Keratinocyte (primary cell): ENCODE measurements at regions not wholly inside any gene's neighbourhood (a gene's known extent, or its start where the extent isn't known, plus 50 kb on each side); places are given as distances from the start of the nearest gene placed in this dataset.

Source experiments
- DNase-seq: peaks from one replicate; pipeline ENCODE4 v3.0.0-alpha.2; 2011; ENCODE audit warnings: low read depth, missing footprints, low spot score
- FAIRE-seq: peaks from 2 replicates; lab custom pipeline; 2011; peaks lifted over from hg19 to GRCh38; lab: Jason Lieb, UNC
- H2AFZ ChIP-seq: 2 replicates; pipeline ENCODE4 v1.6.0; 2012; ENCODE audit warnings: low read length, control low read depth, inconsistent platforms; ENCODE audit not compliant: control insufficient read depth
- H3K27ac ChIP-seq: 2 replicates; pipeline ENCODE4 v1.5.1; 2011; ENCODE audit warnings: low read length; ENCODE audit not compliant: control insufficient read depth, insufficient read depth
- H3K27me3 ChIP-seq: 3 replicates; pipeline ENCODE4 v1.6.0; 2011; ENCODE audit warnings: low read length; ENCODE audit not compliant: control insufficient read depth, insufficient read depth; ENCODE audit errors: extremely low read depth
- H3K36me3 ChIP-seq, 2 experiments: 2 replicates in 1 of 2; 3 replicates in 1 of 2; pipeline ENCODE4 v1.5.1; 2011; ENCODE audit warnings: low read length in 2 of 2, mild to moderate bottlenecking in 1 of 2; ENCODE audit not compliant: control insufficient read depth in 2 of 2, insufficient read depth in 2 of 2; ENCODE audit errors: extremely low read depth in 1 of 2
- H3K4me1 ChIP-seq: 3 replicates; pipeline ENCODE4 v1.5.1; 2011; ENCODE audit warnings: low read length; ENCODE audit not compliant: control insufficient read depth, insufficient read depth; ENCODE audit errors: extremely low read depth
- H3K4me2 ChIP-seq: 3 replicates; pipeline ENCODE4 v1.6.0; 2011; ENCODE audit warnings: low read depth, low read length; ENCODE audit not compliant: control insufficient read depth, insufficient read depth; ENCODE audit errors: extremely low read depth
- H3K4me3 ChIP-seq, 3 experiments: fragments of 200-600 bp in 1 of 3; sonication (generic) in 1 of 3; 2 replicates in 2 of 3; 3 replicates in 1 of 3; pipeline ENCODE4 v1.5.1; 2011 to 2016; ENCODE audit warnings: low read length in 3 of 3, mild to moderate bottlenecking in 3 of 3, control low read depth in 2 of 3, inconsistent platforms in 1 of 3, low read depth in 1 of 3, mixed read lengths in 1 of 3, mixed run types in 1 of 3, moderate library complexity in 1 of 3; ENCODE audit not compliant: control insufficient read depth in 2 of 3, insufficient read depth in 2 of 3; ENCODE audit errors: extremely low read depth in 1 of 3
- H3K79me2 ChIP-seq: 2 replicates; pipeline ENCODE4 v1.6.0; 2012; ENCODE audit warnings: low read length; ENCODE audit not compliant: control insufficient read depth, insufficient read depth
- H3K9ac ChIP-seq: 3 replicates; pipeline ENCODE4 v1.6.0; 2011; ENCODE audit warnings: low read length; ENCODE audit not compliant: control insufficient read depth, insufficient read depth; ENCODE audit errors: extremely low read depth
- H3K9me1 ChIP-seq: 3 replicates; pipeline ENCODE4 v1.6.0; 2011; ENCODE audit warnings: low read length; ENCODE audit not compliant: control insufficient read depth, insufficient read depth; ENCODE audit errors: extremely low read depth
- H3K9me3 ChIP-seq: 2 replicates; pipeline ENCODE4 v1.5.1; 2012; ENCODE audit warnings: low read depth, low read length; ENCODE audit not compliant: control insufficient read depth
- H4K20me1 ChIP-seq: 3 replicates; pipeline ENCODE4 v1.6.0; 2011; ENCODE audit warnings: low read length; ENCODE audit not compliant: control insufficient read depth, insufficient read depth; ENCODE audit errors: extremely low read depth
- EZH2 ChIP-seq: IDR thresholded peaks from one replicate; pipeline ENCODE4 v1.6.1; 2012; ENCODE audit warnings: inconsistent platforms, mild to moderate bottlenecking, low read length, moderate library complexity
- dilution Hi-C: fragments of 300-500 bp; cut with MboI; formaldehyde crosslinking; loops from one replicate; pipeline ENCODE4 v1.7.0; 2020; ENCODE audit warnings: low sequenced_read_pairs; ENCODE audit not compliant: extremely low pct_ligation_motif_present
- TF ChIP-seq, protein P1 (sequence below), 3 experiments: IDR thresholded peaks in 1 of 3; conservative IDR thresholded peaks in 1 of 3; optimal IDR thresholded peaks in 1 of 3; 2 replicates in 2 of 3; 3 replicates in 1 of 3; pipeline versions ENCODE3 to v1.5.1; 2011; ENCODE audit warnings: low read length in 3 of 3, mild to moderate bottlenecking in 3 of 3, moderate library complexity in 2 of 3, control low read depth in 1 of 3, inconsistent platforms in 1 of 3; ENCODE audit not compliant: insufficient read depth in 2 of 3; ENCODE audit errors: extremely low read depth in 1 of 3

GRCh38 chr1:238950784-238951183, 435.6 kb upstream of the CHRM3 start:
- FAIRE-seq (no peak), DNase-seq (no peak)
- no peaks in the 10 kb centered on the region for H3K79me2 ChIP-seq
- H3K4me2 ChIP-seq, result no peak overlapping the region
- H3K4me3 ChIP-seq, result no peak overlapping the region
- H3K36me3 ChIP-seq, result no peaks in the 10 kb centered on the region
- TF ChIP-seq EZH2, result no peak
- TF ChIP-seq, protein P1, sequence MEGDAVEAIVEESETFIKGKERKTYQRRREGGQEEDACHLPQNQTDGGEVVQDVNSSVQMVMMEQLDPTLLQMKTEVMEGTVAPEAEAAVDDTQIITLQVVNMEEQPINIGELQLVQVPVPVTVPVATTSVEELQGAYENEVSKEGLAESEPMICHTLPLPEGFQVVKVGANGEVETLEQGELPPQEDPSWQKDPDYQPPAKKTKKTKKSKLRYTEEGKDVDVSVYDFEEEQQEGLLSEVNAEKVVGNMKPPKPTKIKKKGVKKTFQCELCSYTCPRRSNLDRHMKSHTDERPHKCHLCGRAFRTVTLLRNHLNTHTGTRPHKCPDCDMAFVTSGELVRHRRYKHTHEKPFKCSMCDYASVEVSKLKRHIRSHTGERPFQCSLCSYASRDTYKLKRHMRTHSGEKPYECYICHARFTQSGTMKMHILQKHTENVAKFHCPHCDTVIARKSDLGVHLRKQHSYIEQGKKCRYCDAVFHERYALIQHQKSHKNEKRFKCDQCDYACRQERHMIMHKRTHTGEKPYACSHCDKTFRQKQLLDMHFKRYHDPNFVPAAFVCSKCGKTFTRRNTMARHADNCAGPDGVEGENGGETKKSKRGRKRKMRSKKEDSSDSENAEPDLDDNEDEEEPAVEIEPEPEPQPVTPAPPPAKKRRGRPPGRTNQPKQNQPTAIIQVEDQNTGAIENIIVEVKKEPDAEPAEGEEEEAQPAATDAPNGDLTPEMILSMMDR (optimal IDR thresholded peaks at IDR 0.05 in 1 of 3, IDR thresholded peaks at IDR 0.05 in 1 of 3, conservative IDR thresholded peaks at IDR 0.05 in 1 of 3; ENCODE audit: extremely low read depth in 1 of 3, insufficient read depth in 2 of 3, low read length in 3 of 3), result no peak
- no peak overlapping the region for H2AFZ ChIP-seq
- dilution Hi-C loops, result no loop called here
- no peaks in the 10 kb centered on the region for H3K9me1 ChIP-seq
- no peak overlapping the region for H3K27ac ChIP-seq
- H3K9me3 ChIP-seq, result no peaks in the 10 kb centered on the region
- H3K27me3 ChIP-seq, result no peaks in the 10 kb centered on the region
- H3K9ac ChIP-seq, result no peak overlapping the region
- no peaks in the 10 kb centered on the region for H3K4me1 ChIP-seq
- no peaks in the 10 kb centered on the region for H4K20me1 ChIP-seq

DNA sequence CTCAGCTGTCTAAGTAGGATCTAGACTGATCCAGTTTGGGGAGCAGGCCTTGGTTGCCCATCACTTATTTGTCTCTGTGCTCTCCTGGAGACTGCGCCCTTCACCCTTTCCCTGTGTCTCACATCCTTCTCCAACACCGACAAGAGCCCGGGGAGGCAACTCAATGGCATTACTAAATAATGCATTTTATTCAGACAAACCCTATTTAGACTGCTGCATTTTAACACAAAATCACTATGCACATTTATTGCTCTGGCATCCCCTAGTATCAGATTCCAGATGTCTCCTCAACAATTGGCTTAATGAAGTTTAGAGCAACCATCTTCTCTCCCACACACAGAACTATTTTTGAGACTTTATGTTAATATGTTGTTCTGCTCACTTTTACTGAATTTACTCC, 436.4 kb upstream of the CHRM3 start:
- FAIRE-seq, result no peak
- H3K27ac ChIP-seq, result no peak overlapping the region
- no peaks in the 10 kb centered on the region for H3K9me1 ChIP-seq
- DNase-seq, result no peak
- H3K4me2 ChIP-seq, result no peak overlapping the region
- no peaks in the 10 kb centered on the region for H3K79me2 ChIP-seq
- H4K20me1 ChIP-seq, result no peaks in the 10 kb centered on the region
- H3K9ac ChIP-seq, result no peak overlapping the region
- no peaks in the 10 kb centered on the region for H3K36me3 ChIP-seq
- no peak overlapping the region for H2AFZ ChIP-seq
- dilution Hi-C loops, result no loop called here
- TF ChIP-seq, protein P1 (optimal IDR thresholded peaks at IDR 0.05 in 1 of 3, IDR thresholded peaks at IDR 0.05 in 1 of 3, conservative IDR thresholded peaks at IDR 0.05 in 1 of 3; ENCODE audit: extremely low read depth in 1 of 3, insufficient read depth in 2 of 3, low read length in 3 of 3), result no peak
- no peak for TF ChIP-seq EZH2
- H3K27me3 ChIP-seq, result no peaks in the 10 kb centered on the region
- H3K9me3 ChIP-seq, result no peaks in the 10 kb centered on the region
- H3K4me1 ChIP-seq, result no peaks in the 10 kb centered on the region
- H3K4me3 ChIP-seq, result no peak overlapping the region
